AG10803 (cell line): ENCODE measurements at regions not wholly inside any gene's neighbourhood (a gene's known extent, or its start where the extent isn't known, plus 50 kb on each side); places are given as distances from the start of the nearest gene placed in this dataset.
"Not testable (repeated sequence)": the region's sequence is repeated elsewhere in the genome, so short reads cannot be mapped to it uniquely, and the experiment has no call there.

Experiments
- DNase-seq: peaks from one replicate; pipeline ENCODE4 v3.0.0; 2010; ENCODE audit warnings: low read depth
- H3K4me3 ChIP-seq: 2 replicates; pipeline ENCODE4 v1.5.1; 2011; ENCODE audit warnings: mild to moderate bottlenecking, low read length, control low read depth
- TF ChIP-seq, protein P1 (sequence below): conservative IDR thresholded peaks from 2 replicates; pipeline ENCODE4 v1.5.1; 2011; ENCODE audit warnings: mild to moderate bottlenecking, low read length, control low read depth, inconsistent platforms

DNA sequence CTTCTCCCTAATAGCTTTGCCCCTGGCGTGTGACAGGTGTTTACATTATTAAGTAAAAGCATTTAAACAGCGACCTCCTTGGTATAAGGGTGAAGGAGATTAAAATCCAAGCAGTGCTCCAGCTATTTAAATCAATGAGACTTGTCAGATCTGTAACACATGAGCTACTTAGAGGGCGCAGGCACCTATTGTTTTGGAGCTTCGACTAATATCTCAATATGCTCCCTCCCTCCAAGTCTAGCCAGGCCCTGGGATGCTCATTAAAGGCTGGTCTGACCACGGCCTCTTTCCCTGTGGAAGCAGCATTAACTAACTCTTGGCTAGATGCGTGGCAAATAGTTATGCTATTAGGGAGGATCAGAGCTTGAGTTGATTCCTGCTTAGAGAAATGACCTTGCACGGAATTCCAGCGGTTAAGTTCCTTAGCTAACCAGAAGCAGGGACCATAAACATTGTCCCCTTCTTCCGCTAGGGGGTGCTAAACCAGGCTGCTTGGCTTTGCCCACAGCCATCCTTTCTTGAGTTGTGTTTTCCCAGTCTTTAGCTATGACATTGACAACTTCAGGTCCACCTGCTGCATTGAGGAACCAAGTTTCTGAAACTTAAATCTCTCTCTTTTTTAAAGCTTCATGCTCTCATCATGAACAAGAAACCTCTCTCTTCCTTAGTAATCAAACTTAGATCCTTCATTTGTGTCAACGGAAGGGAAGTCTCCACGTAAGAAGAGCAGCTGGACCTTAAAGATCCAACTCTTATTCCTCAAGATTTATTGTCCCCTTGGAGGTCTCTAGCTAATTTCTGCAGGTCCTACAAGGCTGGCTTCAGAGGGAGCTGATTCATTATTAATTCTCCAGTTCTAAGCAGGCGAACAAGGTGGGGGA lies 80.7 kb upstream of the IGFBP7 start:
- DNase-seq, result peak; percentile 8
- TF ChIP-seq, protein P1, sequence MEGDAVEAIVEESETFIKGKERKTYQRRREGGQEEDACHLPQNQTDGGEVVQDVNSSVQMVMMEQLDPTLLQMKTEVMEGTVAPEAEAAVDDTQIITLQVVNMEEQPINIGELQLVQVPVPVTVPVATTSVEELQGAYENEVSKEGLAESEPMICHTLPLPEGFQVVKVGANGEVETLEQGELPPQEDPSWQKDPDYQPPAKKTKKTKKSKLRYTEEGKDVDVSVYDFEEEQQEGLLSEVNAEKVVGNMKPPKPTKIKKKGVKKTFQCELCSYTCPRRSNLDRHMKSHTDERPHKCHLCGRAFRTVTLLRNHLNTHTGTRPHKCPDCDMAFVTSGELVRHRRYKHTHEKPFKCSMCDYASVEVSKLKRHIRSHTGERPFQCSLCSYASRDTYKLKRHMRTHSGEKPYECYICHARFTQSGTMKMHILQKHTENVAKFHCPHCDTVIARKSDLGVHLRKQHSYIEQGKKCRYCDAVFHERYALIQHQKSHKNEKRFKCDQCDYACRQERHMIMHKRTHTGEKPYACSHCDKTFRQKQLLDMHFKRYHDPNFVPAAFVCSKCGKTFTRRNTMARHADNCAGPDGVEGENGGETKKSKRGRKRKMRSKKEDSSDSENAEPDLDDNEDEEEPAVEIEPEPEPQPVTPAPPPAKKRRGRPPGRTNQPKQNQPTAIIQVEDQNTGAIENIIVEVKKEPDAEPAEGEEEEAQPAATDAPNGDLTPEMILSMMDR, result peak; percentile 53
- no peak overlapping the region for H3K4me3 ChIP-seq

DNA sequence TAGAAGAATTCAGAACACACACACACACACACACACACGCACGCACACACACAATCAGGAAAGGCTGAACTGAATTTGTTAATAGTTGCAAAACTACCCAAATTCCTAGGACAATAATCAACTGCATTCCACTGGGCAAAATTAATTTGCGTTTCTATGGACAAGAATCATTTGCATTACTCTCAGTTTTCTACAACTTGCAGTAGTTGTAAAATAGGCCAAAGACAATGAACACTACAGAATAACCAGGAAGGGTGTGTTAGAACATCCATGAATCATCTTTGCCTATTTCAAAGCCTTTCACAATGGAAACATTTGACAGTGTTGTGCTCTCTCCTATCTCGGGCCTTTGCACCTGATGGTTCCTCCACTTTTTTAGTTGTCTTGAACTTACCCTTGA lies 77.1 kb upstream of the IGFBP7 start:
- no peak overlapping the region for H3K4me3 ChIP-seq
- TF ChIP-seq, protein P1, result no peak
- peak; percentile 56 for DNase-seq

DNA sequence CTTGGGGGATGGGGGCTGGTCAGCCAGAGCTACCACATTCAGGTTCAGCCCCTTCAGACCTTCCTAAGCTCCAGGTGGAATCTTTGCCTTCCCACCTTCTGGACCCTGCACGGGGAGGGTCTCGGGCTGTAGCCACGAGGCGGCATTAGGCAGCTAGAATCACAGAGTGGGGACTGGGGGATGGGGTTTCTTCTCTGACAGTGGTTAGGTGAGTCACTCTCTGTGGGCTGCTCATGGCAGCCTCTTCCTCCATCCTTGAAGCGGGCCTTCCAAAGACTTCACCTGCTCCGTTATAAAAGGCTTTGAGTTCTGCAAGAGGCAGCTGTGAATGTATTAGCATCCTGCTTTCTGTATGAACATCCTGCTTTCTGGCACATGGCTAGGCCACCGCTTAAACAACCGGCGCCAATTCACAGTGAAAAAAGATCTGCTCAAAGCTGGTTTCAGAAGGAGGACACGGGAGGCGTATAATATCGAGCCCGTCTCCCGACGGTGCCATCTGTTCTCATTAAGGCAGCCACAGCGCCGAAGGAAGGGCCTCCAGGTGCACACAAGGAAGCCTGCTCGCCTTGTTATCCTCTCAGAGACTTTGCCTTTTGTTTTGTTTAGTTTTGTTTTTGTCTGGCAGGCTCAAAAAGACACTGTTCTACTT lies 74.3 kb upstream of the IGFBP7 start:
- no peak overlapping the region for H3K4me3 ChIP-seq
- TF ChIP-seq, protein P1, result no peak
- no peak for DNase-seq

DNA sequence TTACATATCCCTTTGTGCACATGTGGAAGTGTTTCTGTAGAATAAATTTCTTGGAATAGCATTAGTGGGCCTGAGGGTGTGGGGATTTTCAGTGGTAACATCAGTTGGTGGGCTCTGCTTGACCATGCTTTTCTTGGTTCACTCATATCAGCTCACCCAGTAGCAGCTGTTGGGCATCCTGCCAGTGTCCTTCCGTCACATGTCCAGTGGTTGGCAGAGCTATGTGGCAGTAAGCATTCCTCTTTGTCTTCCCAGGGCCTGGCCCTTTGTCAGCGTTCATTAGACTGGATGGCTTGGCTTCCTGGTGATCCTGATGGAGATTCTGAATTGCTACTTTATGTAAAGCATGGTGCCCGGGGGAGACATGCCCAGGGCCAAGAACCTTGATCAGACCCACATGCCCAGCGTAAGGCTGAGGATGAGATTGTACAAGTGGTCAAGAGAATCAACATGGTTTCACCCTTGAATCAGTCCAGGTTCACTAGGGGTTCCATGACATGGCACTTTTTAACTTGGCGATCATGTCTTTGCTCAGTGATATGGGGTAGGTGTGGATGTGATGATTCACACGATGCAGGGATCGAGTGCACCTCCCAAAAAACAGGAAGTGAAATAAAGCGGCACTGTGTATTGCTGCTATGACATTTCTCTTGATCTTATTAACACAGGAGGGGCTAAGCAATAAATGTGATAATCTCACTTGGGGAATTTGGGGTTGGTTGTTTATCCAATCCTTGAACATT lies 72.1 kb upstream of the IGFBP7 start:
- no peak for DNase-seq
- H3K4me3 ChIP-seq, result no peak overlapping the region
- TF ChIP-seq, protein P1, result no peak

GRCh38 chr4:57173136-57173535 lies 63.0 kb upstream of the IGFBP7 start:
- DNase-seq, H3K4me3 ChIP-seq: not testable (repeated sequence)

DNA sequence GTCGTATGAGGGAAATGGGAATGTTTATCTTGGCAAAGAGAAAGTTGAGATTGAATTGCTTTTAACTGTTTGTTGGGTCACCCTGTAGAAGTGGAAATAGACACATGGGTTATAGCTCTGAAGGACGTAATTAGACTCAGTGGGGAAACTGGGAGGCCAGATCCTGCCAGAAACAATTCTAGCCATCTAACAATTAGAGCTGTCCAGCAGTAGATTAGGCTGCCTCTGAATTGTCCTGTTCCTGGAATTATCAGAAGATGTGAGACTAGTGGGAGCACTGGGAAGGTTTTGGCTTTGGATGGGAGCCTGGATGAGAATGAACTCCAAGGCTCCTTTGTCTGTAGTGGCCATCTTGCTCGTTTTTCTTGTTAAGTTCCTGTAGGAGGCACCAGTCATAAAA lies 61.9 kb upstream of the IGFBP7 start:
- TF ChIP-seq, protein P1, result no peak
- H3K4me3 ChIP-seq, result no peak overlapping the region
- no peak for DNase-seq

GRCh38 chr4:57168982-57169381 lies 58.8 kb upstream of the IGFBP7 start:
- TF ChIP-seq, protein P1, result no peak
- no peak overlapping the region for H3K4me3 ChIP-seq
- DNase-seq, result no peak
